Activated CD8-positive, alpha-beta memory T cell treated with anti-CD3 and anti-CD28 coated beads, Interleukin-2, amount 50 U/mL, for 4 hours (primary cell): ENCODE measurements at regions not wholly inside any gene's neighbourhood (a gene's known extent, or its start where the extent isn't known, plus 50 kb on each side); places are given as distances from the start of the nearest gene placed in this dataset.

Experiments used
- DNase-seq: peaks from one replicate; pipeline ENCODE4 v3.0.0-alpha.2; 2020

DNA sequence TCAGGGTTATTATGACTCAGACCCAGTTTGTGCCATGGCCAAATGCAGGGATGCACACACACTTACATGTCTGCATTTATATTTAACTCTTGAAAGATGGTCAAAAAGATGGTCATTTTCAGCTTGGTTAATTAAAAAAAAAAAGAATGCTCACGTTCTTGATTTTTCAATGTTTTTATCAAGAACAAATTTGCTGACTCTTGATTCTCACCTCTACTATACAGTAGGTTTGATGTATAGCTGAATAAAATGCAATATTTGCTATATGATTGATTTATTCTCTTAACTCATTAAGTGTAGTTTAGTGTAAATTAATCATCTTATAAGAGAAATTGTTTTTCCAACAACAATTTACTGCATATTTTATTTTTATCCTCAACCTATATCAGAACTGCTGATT lies 160.4 kb downstream of the SLIT2 start:
- no peak for DNase-seq

DNA sequence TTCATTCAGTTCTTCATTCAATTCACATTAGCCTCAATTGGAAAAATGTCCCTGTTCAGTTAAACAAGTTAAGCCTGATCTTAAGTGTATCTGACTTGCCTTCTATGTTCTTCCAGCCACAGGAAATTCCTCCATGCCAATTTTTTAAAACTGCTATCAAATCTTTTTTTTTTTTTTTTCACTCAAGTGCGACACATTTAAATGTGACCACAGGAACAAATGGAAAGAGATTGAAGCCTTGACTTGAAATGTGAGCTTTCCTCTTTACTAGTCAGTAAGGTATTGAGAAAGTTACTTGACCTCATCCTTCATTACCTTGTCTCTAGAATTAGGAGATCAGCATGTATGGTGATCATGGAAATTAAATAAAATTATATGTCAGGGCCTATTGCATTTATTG lies 165.1 kb downstream of the SLIT2 start:
- DNase-seq, result no peak

DNA sequence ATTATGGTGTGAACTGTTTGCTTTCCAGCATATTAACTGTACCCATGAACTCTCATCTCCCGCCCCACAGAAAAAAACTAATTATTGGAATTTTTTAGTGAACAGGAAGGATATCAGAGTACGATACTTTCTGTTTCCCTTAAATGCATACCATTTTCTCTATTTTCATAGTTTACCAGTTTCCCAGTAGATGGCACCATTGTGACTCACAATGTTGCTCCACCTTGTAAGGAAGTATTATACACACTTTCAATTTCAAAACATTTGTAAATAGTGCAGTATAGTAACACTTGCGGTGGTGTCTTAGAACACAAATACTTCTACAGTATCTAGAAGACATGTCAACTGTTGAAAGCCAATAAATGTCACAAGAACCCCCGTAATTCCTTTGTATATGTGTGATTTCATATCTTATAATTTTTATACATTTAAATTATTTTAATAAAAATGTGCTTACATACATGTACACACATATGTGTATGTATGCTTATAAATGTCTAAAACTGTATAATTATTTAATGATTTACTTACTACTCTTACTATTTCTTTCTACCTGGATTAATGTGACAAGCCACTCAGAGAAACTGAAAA lies 167.3 kb downstream of the SLIT2 start:
- DNase-seq, result no peak

DNA sequence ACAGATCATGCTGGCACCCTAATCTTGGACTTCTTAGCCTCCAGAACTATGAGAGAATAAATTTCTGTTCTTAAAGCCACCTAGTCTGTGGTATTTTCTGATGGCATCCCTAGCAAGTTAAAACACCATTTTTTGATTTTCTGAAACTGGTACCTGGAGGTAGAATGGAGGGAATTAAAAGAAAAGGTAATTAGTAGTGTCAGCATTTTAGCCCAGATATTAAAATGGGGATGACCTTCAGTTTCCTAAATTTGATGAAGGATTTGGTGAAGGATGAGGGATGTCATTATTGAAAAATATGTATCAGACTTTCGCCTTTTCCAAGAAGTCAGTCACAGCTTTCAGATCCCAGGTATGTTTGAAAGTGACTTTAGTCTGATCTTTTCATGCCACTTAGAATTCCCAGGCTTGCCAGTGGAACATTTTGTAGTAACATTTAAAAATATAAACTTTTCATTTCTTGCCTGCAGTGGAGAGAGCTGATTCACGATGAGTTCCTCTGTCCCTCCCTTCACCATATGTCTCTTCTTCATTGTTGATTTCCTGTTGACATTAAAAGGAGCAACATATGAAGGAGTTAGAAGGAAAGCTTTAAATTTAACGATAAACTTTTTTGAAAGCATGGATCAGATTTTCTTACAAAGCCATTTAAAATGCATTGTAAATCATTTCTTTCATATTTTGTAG lies 169.4 kb downstream of the SLIT2 start:
- DNase-seq, result no peak

DNA sequence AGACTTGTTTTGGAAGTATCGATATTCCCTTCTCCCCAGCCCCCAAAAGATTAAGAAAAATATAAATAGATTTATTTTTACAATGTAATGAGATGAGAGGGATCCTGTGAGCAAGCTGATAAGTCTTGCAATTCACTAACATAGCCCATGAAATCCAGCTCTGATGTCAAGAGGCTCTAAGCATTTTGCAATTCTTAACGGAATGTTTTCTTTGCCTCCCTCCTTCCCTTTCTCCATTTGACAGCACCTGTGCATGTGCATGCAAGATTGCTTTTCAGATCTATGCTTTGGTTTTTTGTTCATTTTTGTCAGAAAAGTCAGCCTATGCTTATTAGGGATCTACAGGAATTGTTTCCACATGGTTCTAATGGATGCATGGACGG lies 169.9 kb downstream of the SLIT2 start:
- DNase-seq, result no peak

DNA sequence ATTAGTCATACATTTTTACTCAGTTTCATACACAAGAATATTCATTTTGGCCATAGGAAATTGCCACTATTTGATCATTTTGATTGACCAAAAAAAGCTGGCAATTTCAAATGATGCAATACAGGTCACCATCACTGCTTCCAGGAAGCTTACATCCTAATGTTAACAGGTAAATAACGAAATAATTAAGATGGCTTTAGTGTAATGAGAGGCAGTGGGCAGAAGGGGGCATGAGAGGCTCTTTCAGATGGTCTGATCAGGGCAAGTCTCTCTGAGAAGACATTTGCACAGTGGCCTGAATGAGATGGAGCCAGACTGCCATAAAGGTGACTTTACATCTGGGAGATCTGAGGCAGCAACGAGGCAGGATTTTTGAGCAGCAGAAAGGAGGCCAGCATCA lies 170.7 kb downstream of the SLIT2 start:
- DNase-seq, result peak; percentile 14

DNA sequence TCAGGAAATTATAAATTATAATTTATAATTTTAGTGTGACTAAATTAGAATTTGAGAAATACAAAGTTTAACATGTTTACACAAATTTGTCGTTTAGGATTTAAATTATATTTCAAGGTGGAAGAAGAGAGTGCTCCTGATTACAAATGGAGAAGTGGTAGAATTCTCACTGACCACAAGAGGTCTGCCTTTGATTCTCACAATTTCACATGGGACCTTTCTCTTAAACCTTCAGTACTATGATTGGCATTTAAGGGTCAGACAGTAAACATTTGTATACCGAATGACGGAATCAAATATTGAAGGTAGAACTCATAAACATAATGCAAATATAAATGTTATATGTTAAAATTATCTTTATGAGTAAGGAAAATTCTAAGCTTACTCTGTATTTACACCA lies 171.7 kb downstream of the SLIT2 start:
- DNase-seq, result no peak

DNA sequence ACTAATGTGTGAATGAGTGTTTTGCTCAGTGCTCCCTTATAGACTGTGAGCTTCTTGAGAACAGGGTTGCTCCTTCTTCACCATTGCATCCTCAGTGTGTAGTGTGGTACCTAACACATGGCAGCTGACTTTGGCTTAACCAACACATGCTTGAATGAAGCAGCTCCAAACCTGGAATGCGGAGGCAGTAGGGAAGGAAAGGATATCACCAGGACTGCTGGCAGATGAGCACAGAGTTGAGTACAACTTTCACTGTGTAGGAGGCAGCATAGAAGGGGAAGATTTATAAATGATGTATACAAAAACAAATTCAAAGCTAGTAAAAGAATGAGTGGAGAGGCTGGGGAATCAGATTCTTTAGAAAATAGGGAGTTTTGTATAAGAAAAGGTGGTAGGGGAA lies 174.3 kb downstream of the SLIT2 start:
- DNase-seq, result no peak

DNA sequence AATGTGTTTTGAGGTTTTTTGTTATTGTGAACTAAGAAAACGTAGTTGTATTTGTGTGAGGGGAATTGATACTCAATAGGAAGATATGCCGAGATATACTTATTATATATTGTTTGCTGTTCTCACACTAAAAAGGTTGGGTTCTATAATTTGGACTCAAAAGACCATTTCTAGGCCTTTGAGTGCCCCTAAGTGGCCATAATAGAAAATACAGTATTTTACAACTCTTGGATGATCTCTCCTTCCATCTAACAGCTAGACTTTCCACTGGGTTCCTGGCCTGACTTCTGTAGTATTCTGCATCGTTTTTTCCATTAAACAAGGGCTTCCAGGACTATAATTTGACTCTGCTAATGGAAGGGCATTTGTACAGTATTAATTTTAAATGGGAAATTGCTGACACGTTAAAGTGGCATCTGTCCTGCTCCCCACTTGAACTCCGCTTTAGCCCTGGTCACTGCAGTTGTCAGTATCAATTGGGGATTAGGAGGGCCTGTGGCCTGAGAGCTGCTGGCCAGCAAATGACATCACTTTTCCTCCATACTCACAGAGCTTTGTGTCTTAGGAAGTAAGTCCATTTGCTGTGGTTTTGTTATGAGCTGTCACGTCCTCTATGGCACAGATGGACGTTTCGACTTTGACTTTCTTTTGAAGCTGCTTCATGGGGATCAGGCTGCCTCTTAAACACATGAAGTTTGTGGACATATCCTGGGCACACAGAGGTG lies 176.9 kb downstream of the SLIT2 start:
- no peak for DNase-seq

DNA sequence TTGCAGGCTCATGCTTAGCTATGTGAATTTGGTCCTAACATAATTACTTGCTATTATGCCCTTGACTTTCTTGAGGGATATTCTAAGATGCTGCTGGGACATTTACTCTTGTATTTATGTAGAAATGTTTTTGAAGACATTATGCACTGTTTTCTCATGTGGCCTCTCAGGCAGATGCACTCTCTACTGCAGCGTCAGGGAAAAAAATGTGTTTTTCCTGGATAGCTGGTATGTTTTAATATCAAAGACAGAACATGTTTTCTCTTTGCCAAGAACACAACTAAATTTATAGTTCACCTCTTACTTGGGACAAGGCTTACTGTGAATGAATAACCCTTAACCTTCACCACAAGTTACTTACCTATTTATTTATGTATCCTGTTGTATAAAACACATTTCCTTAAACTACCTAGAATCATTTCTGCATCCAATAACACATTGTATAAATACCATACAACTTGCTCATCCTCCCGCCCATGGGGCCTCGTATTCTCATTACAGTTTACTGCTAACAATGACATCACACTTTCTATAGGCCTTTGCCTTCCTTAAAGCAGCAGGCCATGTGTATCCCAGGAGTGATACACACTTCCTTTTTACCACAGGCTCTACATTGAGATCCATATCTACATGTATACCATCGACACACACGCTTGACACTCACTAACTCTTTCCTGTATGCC lies 178.7 kb downstream of the SLIT2 start:
- DNase-seq, result no peak

DNA sequence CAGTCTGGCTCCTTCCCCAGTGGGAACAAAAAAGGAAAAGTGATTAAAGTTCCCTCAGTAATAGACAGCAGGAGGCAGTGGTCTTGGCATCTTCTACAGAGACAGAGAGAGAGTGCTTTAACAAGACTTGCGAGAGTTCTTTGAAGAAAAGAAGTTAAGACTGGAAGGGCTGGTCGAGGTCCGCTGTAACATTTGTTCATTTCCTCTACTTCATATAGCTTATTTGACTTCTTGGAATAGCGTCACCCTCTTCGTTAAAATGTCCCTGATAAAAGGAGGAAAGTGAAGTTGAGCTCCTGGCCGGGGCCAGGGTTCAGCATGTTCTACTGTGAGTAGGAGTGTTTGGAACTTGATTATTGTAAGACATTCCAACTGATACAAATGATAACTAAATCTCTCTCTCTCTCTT lies 179.8 kb downstream of the SLIT2 start:
- no peak for DNase-seq

DNA sequence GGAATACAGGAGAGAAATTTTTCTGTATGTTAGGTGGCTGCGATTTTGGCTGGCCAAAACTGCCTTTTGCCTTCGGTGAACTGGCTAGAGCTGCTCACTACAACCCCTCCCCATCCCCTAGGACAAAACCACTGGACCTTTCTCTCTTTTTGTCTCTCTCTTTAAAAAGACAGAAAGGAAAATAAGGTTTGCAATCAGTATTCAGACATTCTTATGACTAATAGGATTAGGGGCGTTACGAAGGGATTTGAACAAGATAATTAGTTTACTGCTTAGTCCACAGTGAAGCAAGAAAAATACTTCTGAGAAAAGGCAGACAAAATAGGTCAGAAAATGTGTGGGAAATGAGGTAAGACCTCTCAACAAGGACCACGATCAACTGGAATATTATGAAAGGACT lies 180.4 kb downstream of the SLIT2 start:
- DNase-seq, result no peak

DNA sequence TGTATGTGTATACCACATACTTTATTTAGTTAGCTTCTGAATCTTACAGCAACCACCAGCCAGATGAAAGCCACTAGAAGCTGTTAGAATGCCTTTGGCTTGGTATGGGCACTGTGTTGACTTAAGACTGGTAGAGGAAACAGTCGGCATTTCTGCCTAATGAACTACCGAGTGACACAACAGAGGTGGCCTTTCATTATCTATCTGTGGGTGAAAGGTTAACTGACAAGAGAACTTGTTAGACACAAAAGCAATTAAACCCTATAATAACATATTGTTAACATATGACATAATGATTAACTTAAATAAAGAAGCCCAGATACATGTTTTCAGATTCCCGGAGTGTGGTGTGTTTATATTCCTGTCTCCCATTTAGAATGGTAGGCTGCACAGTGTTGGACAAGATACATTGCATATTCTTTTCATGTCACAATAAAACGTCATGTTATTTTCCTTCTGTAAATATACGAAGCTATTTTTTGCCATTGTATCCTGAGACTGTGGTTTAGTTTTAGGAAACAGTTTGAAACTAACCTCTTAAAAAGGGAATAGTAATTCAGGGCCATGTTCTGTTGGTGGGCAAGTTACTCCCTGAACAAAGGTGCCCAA lies 181.5 kb downstream of the SLIT2 start:
- DNase-seq, result no peak

DNA sequence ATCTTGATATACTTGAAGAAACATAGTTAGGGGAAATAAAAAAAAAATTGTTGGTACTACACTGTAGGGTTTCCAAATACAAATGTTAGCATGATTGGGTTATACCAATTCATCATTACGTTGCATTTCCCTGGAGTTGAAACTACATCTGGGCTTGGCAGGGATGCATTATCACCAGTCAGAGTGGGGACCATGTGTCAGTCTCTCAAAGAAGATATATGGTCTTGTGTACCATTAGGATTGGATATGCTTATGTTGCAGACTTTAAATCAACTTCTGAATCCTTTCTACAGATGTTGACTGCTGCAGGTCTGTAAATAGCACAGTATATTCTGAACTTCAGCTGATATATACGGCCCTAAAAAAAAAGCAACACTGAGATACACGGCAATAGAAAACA lies 188.5 kb downstream of the SLIT2 start:
- no peak for DNase-seq

DNA sequence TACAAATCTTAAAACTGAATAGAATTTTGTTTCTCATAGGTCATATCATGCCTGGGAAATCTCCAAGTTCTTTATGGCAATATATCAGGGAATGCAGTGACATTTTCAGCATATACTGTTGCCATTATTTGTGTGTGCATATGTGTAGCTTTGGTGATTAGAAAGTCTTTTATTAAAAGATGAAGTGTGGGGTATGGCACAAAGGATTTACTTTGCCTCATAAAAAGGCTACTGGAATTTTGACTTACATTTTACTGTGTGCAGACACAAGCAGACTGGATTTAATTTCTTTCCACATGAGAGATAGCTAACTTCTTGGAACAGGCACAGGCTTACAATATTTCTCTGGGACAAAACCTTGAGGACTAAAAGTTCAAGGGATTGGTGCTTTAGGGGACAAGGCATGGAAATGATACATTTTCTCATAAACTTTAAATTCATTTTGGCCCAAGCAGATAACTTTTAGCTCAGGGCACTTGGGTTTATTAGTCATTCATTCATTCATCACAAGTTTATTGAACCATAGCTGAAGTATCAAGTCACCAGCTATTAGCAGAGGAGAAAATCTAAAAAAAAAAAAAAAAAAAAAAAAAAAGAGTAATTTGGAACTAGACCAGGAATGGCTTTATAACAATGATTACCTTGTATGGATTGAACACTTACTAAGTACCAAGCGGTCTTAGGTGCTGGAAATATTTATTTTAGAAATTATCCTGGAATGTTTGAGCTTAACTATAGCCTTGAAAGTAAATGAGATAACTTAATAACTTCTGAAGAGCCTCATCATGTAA lies 191.5 kb downstream of the SLIT2 start:
- no peak for DNase-seq

DNA sequence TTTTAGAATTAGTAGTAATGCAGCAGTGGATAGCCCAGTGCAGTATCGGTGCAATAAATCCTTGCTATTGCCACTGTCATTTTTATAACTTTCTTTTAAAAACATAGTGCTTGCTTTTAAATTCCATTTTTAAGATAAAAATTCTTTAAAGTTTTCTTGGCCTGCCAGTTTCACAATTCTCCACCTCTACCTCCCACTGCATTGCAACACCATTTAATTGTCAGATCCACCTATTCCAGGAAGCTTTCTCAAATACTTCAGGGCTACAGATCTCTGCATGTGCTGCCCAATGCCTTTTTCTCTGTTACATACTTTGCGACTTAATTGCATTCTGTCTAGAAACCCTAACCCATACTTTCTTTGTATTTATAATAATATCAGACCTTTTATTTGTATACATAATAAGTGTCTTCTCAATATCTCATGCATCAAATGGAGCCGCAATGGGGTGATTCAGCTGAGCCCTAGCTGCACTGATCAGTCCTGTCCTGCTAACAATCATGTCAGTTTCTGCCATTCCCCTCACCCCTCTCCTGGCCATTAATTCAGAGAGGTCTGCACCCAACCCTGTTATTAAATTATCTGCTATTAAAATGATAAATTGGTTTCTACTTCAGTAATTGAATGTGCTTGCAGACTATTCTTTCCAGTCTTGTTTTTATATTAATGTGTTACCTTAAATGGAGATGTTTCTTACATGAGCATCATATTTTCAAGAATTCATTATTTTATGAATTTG lies 193.1 kb downstream of the SLIT2 start:
- DNase-seq, result no peak

DNA sequence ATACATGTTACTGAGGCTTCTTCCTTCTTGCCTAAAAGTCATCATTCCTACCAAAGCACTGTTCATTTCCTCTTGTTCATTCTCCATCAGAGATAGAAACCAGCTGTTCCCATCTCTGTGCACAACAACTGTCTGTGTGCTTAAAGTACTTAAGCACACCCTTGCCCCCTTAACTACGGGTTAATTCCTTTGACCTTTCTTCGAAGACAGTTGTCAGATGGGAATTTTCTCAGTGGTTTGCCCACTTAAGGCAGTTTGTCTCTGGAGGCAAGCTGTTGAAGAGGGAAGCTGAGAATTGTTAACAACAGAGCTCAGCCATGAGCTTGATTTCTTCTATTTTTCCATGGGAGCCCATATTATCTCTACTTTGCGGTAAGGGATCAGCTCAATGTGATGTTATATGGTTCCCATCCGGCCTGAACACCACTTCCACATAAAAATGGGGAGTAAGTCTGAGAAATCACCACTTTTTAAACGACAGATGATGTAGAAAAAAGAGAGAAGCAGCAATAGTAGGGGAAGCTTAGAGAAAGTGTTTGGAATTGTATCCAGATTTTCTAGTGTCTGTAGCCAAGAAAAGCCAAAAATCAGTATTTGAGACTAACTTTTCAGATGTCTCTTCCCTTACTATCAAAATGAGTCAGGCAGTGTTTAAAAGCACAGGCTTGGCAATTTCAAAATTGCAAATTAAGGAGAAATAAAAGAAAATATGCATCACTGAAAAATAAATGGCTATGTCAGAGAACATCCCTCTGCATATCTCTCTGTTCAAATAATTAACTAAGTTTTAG lies 194.4 kb downstream of the SLIT2 start:
- DNase-seq, result no peak

DNA sequence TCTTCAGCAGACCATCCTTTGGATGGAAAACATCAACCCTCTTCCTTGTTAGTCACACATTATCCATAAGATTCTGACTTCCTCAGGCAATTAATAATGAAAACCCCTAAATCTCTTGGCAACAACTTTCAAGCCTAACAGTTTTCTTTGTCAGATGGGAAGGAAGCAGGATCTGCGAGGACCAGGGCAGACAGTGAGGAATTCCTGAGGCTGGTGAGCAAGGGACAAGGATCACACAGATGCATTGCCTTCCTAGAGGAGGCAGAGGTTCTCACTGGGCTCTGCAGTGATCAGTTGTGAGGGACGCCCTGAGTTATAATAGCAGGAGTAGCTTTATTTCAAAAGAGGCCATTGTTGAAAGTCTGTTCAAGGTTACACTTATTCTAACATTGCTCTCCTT lies 195.4 kb downstream of the SLIT2 start:
- DNase-seq, result no peak

DNA sequence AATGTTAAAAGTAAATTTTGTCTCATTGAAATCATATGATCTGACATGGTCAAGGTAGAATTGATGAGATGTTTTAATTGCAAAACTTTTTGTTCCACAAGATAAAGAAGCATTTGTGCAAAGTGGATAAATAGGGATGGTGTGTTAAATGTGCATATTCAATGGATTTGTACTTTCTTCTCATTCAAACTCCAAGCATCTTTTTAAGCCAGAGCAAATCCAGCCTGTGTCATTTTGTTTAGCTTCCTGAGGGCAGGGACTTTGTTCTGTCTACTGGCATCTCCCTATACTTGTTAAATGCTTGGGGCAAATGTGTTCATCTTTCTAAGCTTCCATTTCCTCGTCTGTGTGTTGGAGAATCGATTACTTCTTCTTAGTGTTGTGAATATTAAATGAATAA lies 200.3 kb downstream of the SLIT2 start:
- DNase-seq, result no peak

DNA sequence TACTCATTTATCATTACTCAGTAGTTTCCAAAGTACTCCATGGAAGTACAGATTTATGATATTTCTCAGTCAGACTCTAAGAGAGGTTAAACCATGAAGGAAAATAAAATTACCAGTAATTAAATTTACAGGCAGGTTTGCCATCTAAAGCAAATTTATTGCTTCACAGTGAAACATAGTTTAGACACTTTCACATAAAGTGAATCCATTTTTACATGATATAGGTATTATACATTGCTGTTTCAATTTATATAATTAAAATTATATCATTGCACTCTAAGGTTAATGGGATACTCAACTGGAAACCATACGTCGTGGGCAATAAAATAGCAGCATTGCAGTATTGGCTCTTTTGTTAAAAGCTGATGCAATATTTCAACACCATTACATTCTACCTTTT lies 202.8 kb downstream of the SLIT2 start:
- no peak for DNase-seq

DNA sequence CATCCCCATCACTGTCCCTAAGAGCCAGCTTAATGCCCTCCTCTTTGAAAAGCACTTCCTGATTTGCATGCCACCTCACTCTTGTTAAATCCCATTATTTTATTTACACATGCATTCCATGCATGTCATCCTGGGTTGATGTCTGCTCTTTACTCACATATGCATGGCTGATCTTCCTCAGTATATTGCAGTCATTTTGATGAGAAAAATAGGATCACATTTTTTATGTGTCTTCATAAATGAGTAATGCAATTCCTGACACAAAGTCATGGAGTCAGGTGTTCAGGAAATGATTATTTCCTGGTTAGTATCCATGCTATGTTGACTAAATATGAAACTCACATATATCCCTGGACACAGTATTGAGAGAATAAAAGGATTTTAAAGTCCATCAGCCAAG lies 204.7 kb downstream of the SLIT2 start:
- DNase-seq, result no peak
